ENCODE measurements at regions not wholly inside any gene's neighbourhood (a gene's known extent, or its start where the extent isn't known, plus 50 kb on each side); places are given as distances from the start of the nearest gene placed in this dataset.
"Not testable (repeated sequence)": the region's sequence is repeated elsewhere in the genome, so short reads cannot be mapped to it uniquely, and the experiment has no call there.

DNA sequence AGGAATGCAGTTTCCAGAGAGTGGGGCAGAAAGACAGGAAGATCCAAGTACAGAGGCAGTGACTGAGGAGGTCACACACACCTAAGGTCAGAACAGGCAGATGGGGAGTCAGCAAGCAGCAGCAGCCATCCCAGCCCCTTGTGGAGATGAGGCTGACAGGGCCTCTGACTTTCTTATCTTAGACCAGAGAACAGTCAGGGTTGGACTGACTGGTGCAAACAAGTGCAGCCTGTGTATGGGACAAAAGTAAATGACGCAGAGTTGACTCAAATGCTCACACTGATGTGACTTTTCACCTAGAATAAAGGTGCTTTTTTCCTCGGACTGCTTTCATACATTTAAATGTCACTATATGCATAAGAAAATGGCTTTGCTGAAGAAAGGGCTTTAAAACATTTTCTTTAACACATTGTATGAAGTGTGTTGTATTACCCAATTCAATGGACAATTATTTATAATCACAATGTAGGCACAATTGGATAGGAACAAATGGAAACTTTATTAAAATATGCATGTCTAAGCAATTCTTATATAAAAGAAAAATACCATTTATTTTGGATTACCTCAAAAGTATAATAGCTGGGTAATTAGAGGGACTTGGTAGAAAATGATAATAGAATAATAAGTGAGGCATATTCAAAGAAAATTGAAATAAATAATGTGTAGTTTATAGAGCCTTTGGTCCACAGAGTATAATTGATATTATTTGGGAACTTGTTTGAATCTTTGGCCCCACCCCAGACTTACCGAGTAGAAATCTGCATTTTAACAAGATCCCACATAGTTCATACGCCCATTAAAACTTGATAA lies 1321.5 kb upstream of the CELF4 start:
- DNase-seq, result no peak

DNA sequence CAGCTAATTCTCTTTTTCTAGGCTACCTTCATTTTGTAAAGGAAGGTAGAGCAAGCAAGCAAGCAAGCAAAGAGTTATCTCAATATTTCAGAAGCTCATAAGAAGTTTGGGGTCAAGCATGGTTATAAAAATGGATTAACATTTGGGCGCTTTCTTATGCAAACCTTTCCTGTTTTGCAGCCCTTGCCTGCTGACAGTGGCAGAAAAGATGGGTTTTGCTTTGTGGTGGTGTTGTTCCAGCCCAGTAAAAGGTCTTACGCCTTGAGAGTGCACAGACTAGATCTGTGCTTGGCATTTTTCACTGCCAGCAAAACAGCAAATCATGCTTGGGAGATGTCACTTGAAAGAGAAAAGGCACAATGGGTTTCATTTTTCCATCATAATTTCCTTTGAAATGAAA lies 1320.6 kb upstream of the CELF4 start:
- no peak for DNase-seq

DNA sequence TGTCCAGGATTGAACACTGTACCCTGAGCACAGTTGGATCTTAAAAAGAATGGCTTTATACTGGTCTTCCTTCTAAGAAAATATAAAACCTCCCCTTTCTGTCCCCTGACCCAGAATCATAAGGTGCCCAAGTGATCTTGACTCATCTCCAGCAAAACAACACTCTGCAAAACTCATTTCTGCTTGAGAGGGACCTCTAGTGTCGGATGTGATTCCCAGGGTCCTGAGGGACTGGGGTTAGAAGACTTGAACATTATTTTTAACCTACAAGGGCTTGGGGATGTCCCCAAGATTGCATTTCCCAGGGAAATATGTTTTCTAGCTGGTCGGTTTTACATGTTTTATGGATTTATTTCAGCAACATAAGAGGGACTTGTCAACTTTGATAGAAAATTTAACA lies 1318.5 kb upstream of the CELF4 start:
- DNase-seq, result no peak

DNA sequence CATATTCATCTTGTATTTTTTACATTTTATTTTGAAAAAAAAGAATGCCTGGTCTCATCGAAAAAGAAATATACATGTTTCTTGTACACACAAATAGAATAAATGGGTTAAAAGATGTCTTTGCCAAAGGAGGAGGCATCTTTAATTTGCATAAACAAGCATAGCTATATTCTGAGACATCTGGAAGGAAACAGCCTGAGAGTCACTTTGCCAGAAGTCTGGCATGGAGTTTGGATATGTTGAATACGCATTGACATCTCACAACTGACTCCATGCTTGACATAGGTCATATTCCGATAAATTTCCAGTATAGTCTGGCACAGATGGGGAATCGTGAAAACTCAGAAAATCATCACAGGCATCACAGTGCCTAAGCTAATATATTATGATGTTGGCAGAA lies 1317.5 kb upstream of the CELF4 start:
- DNase-seq, result no peak

DNA sequence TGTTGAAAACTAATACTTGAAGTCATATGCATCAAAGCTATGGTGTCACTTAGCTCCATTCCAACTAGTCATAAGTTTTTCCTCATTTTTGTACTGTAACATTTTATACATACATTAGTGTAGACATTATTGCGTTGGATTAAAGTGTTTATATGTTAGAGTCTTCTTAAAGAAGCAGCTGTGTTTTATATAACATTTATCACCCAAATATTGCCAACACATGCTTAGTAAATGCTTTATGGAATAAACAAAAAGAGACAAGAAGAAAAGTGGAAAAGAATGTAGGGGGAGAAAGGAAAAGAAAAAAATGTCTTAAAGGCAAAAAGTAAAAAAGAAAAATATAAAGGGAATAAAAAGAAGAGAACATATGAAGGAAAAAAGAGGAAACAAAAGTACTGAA lies 1314.3 kb upstream of the CELF4 start:
- DNase-seq, result no peak

DNA sequence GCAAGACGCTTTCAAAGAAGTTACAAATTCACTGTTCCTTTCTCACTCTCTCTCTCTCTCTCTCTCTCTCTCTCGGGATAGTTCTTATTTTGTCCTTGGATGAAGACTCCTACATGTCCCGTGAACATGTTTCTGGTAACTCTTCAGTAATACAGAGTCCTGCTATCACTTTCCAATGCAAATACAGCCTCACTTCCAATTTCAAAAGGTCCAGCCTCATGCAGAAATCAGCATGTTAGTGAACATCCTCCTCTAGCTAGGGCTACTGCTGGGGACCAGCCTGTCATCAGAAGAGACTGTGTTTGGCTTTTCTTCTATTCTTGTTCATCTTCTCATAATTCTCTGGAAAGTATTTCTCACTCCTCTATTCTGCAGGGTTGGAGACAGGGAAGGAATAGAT lies 1306.7 kb upstream of the CELF4 start:
- DNase-seq, result no peak

DNA sequence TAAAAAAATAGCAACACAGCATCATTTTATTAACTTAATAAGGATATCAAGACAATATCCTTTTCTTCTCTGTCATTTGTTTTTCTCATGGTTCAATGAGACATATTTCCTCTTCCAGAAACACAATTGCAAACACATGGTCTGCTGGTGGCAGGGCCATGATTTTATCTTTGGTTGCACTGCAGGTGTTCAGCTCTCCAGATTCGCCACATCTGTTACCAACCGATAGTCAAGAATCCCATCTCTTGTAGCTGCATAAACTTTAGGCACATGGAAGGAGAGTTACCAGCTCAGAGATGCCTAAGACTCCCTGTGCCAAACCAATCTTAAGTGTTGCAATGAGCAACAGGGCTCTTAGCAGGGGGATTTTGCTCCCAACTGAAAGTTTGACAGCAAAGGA lies 1303.2 kb upstream of the CELF4 start:
- no peak for DNase-seq

DNA sequence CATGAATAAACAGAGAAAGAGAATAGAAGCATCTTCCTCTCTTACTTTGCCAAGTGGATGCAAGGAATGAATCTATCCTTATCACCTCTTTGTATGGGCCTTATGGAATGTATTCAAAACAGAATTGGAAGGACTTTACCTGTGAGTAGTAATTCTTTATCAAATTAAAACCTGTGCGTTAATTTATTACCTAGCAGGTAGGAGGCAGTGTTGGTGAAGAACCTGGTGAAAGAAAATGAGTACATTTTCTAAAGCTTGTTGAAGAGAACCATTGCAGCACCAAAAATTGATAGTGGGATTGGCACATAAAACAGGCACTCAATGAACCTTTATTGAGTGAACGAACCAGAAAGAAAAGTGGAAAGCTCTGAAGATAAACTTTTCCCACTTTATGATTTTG lies 1302.1 kb upstream of the CELF4 start:
- DNase-seq, result no peak

DNA sequence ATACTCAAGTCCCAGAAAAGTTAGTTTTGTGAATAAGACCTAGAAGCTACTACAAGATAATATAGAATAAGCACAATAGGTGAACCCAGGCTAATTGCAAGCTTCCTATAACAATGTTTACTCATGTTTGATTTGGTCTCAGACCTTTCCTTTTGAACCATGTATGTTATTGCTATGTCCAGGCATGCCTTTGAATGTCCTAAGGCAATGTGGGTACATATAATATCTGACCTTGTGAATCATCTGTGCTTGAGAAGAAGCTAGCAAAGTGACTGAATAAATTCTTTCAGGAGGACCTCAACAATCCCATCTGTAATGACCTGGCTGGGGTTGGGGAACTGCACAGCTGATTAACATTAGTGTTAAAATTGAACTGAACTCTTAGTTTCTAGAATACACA lies 1285.9 kb upstream of the CELF4 start:
- no peak for DNase-seq

DNA sequence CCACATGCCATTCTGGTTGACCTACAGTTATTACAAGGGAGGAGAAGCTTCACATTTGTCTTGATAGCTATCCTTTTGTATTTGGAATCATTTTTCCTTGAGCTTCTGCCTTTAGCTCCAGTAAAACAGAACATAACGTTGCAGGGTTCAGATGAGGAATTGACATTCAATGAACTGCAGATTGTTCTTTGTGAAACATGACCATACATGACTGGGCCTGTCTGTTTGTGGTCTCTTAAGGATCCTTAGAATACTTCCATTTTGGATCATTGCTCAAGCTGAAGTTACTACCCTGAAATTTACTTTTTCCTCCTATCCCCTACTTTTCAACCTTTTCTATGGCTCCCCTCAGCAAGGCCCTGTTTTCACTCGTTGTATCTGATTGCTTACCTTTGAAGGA lies 1281.7 kb upstream of the CELF4 start:
- DNase-seq, result no peak

DNA sequence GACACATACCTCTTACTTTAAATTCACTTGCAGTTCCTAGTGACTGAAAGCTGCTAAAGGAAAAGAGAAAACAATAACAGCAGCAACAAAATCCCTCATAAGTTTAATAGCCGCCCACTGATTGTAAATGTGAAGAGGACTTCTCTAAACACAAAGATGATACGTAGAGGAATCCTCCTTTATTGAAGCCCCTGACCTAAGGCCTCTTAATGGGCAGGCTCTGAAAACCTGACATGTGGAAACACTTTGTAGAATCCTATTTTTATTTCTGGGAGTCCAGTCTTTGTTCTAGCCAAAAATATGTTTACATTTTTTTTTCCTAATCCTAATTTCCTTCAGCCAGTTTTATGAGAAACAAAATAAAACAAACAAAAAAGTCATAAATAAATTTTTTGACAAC lies 1277.7 kb upstream of the CELF4 start:
- DNase-seq, result no peak

DNA sequence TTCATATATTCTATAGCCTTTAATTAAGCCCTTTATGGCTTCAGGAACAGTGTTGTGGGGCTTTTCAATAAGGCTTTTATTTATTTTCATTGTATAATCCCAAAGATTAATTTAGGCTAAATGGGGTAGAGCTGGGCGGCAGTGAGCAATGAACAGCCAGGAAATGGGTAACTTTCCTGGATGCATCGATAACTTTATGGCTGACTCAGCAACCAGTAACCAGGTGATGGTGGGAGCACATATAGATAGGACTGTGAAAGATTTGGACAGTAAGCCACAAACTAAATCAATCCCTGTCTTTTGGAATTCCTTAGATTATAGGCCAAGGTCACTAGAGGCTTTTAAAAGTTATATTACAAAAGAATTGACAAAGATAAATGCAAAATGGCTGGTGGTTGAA lies 1260.6 kb upstream of the CELF4 start:
- DNase-seq, result no peak

DNA sequence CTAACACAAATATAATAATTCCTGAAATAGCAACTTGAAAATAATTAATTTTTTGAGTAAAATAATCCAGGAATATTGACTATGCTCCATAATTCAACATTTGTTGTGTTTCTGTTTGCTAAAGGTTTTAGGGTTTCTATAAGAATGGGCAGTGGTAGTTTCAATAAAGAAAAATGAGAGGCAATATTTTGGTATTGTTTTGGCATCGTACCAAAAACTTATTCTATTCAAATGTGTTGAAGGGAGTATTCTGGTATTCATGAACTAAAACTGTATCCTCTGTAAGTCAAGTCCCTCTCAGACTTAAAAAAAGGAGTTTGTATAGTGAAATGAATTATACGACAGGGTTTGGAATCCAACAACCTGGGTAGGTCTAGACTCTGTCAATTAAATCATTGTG lies 1245.6 kb upstream of the CELF4 start:
- no peak for DNase-seq

DNA sequence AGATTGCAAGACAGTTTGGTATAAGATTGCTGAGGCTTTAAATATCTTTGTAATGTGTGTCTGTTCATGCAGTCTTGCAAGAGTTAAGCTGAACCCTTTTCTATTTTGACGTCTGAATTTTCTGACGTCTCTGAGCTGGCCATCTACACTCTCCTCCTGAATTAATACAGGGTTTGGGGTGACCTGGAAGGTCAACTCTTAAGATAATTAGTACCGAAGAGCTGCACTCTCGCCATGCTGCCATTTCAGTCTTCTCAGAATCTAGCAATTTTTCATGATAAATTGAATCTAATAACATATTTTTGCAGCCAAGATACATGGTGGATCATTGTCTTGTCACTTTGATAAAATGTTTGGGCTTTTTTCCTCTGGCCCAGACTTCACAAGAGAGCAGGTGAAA lies 1245.2 kb upstream of the CELF4 start:
- no peak for DNase-seq

DNA sequence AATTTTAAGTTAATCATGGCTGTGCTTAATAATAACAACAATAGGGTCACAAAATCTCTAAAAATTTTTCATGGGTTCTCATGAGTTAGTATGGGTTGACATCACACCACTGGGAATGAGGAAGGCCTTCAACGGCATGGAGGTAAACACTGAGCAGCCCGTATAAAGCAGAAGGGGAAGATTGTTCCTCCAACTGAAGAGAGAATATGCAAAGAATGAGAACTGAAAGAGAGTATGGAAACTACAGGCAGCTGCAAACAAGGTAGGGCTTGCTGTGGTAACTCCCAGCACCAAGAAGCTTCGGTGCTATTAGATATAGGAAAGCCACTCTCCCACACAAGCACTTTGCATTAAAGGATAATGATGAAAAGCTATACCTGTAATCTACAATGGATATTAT lies 1242.3 kb upstream of the CELF4 start:
- no peak for DNase-seq

DNA sequence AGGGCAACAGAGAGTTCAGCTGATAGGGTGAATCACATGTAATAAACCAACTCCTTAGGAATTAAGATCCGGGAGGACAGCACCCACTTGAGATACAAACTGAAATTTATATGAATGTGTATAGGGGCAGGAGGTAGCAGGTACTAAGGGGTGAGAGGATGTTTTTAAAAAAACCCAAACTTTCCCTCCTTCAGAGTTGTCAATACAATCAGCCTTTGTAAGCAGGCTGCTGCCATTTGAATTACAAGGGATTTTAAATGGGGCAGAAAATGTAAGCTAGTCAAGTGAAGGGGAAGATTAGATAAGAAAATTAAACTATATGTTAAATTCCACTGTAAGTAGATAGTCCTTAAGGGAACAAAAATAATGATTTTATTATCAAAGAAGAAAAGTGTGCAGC lies 1239.7 kb upstream of the CELF4 start:
- no peak for DNase-seq

DNA sequence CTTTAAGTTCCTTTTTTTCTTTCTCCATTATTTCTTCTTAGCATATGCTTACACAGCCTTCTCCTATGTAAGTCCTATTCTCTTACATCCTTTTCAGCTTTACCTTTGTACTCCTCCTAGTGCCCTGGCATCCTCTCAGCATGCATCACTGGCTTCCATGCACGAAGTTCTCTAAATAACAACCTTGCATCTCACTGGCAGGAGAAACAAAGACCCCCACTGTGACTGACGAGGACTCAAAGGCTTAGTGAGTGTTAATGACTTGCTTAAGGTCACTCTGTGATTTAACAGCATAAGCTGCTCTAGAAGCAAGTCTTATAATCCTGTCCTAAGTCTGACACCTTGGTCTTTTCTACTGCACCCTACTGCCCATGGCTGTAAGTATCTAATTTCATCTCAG lies 1236.0 kb upstream of the CELF4 start:
- no peak for DNase-seq

DNA sequence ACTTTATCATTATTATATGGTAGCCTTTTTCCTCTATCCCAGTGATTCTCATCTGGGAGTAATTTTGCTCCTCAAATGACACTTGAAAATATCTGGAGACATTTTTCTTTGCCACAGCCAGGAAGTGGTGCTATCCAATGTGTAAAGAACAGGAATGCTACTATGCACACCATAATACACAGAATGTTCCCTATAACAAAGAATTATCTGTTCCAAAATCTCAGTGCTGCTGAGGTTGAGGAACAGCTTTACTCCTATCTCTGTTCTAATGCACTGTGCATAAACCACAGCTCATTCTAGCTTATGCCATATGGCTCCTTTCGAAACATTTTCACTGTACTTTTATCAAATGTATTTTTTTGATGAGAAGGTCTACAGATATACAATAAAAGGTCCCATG lies 1231.2 kb upstream of the CELF4 start:
- no peak for DNase-seq

DNA sequence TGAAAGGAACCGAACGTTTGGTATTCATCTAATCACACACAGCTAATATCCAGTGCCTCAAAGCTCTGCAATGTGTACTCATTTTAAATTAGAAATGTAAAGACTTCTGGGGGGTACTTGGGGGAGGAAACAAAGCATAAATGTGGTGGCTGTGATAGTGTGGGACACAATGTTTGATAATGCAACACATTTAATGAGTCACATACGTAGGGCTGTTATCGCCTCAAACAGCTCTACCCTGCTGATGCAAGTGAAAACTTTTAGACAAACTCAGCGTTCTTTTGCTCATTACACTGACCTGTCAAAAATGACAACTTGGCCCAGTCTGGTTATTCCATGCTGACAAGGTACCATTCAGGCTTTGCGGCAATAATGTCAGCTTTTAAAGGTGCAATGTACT lies 1227.1 kb upstream of the CELF4 start:
- DNase-seq, result no peak

DNA sequence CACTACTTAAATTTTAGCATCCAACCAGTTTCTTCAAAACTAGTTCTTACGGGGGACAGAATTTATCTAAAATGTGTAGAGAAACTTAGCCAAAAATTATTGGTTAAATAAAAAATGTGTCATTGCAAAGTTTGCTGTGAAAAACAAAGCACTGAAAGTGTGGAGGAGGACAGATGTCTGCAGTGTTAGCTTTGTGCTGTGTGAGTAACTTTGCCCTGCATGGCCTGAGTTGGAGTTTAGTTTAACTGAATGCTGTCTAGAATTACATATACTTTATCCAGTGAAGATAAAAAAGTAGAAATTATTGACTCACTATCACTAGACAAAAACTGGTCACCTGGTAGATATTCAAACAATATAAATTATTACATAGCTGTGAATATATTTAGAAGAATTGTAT lies 1225.2 kb upstream of the CELF4 start:
- DNase-seq, result no peak

DNA sequence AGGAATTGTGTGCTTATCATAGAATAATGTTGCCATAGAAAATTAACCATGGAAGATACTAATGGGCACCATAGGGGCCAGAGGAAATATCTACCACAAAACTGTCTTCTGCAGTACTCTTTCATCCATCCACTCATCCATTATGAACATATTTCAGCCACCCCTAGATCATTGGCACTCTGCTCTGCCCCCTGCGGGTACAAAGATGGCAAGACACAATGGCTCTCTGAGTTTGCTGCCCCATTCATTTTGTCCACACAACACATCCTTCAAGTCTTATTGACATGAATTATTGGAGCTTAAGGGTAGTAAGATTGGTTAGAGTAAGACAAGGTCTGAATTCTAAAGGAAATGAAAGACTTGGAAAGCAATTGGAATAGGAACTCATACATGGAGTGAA lies 1224.7 kb upstream of the CELF4 start:
- no peak for DNase-seq

DNA sequence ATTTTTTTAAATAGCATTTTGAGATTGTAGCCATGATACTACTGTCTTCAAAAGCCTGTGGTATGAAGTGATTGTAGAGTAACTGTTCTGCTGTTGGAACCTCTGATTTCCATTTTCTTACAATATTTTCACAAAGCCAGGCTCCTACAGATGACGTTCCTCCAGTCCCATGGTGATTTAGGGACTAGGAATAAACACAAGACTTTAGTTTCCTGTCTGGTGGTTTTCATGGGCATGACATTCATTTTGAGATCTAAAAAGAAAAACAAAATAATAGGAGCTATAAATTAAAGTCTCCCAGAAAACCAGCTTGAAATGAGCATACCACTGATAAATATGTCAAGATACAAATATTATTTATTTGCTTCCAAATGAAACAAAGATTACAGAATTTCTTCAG lies 1223.5 kb upstream of the CELF4 start:
- no peak for DNase-seq

DNA sequence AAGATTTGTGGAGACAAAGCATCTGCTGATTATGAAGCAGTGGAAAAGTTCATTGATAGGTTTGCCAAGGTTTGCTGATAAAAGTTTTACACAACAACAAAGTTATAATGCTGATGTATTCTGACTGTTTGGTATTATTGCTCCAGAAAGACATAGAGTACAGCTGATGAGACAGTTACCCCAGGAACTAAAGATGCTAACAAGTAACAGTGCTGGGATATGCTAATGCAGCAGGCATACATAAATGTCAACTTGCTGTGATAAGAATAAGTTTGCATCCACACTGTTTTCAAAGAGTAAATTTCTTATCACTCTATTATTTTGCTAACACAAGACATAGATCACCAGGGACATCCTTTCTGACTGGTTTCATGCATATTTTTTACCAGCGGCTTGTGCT lies 1221.3 kb upstream of the CELF4 start:
- DNase-seq, result no peak

DNA sequence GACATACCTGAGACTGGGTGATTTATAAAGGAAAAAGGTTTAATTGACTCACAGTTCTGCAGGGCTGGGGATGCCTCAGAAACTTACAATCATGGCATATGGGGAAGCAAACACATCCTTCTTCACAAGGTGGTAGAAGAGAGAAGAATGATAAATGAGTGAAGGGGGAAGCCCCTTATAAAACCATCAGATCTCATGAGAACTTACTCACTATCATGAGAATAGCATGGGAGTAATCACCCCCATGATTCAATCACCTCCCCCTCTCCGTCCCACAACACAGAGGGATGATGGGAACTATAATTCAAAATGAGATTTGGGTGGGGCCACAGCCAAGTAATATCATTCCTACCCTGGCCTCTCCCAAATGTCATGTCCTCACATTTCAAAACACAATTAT lies 1206.0 kb upstream of the CELF4 start:
- DNase-seq, result not testable (repeated sequence)

DNA sequence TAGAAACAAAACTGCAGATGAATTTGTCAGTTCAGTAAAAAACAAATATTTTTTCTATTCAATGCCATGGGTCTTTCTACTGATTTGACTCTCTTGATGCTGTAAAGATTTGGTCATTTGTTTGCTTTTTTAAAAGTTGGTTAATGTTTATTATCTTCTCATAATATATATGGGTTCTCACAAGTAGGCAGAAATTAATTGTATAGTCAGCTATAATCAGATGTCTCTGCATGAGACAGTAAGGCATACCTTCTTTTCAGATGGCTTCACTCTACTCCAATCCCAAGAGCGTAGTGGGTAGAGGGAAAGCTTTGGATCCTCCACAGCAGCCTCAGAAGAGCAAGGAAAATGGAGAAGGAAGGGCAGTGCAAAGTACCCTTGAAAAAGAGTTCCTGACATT lies 1202.9 kb upstream of the CELF4 start:
- DNase-seq, result no peak

DNA sequence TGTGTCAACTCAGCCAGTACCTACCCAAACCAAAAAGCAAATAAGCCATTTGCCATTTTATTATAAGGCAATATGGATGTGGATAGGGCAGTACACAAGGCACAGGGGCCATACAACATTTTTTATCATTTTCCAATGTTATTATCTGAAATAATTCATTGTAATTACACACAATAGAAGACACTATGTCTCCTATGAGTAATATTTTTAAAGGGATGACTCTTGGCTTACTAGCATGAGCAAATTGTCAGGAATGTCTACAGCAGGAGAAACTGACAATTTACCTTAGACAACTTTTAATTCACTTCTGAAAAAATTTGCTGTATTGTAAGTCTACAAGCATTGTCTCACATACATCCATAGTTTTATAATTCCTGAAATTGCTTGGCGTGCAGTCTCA lies 1193.9 kb upstream of the CELF4 start:
- no peak for DNase-seq

Data from CD4-positive, alpha-beta T cell treated with Interleukin-4 for 4 hours (primary cell).